PFSK-1 (cell line): ENCODE measurements at regions not wholly inside any gene's neighbourhood (a gene's known extent, or its start where the extent isn't known, plus 50 kb on each side); places are given as distances from the start of the nearest gene placed in this dataset.

Experiments used
- FOXP2 ChIP-seq: optimal IDR thresholded peaks from 2 replicates; pipeline ENCODE3; 2011; ENCODE audit warnings: borderline replicate concordance, control low read depth, inconsistent platforms; ENCODE audit not compliant: insufficient read depth; ENCODE audit errors: extremely low read length, extremely low read depth
- POLR2AphosphoS5 ChIP-seq: IDR thresholded peaks from 2 replicates; pipeline ENCODE4 v1.6.1; 2012; ENCODE audit warnings: low read depth, mild to moderate bottlenecking, control low read depth, low read length, moderate library complexity
- REST ChIP-seq, 2 experiments: IDR thresholded peaks; 2 replicates each; pipeline versions ENCODE4 v1.6.1 to v1.8.0; 2011 to 2012; ENCODE audit warnings: low read depth in 2 of 2, low read length in 2 of 2, control low read depth in 1 of 2, inconsistent platforms in 1 of 2, mild to moderate bottlenecking in 1 of 2, moderate library complexity in 1 of 2; ENCODE audit not compliant: insufficient read depth in 1 of 2
- SIN3A ChIP-seq: IDR thresholded peaks from 2 replicates; pipeline ENCODE4 v1.6.1; 2012; ENCODE audit warnings: mild to moderate bottlenecking, low read length, moderate library complexity, borderline replicate concordance; ENCODE audit not compliant: insufficient read depth
- TAF1 ChIP-seq: IDR thresholded peaks from 2 replicates; pipeline ENCODE4 v1.6.1; 2012; ENCODE audit warnings: low read length, control low read depth, borderline replicate concordance; ENCODE audit not compliant: insufficient read depth

GRCh38 chr10:9828110-9828509 is 1189.6 kb upstream of the CELF2 start:
- TF ChIP-seq SIN3A (no peak), FOXP2 (no peak), REST (IDR thresholded peaks at IDR 0.05; ENCODE audit: insufficient read depth in 1 of 2, low read depth in 2 of 2, low read length in 2 of 2) (no peak), TAF1 (no peak), POLR2AphosphoS5 (no peak)

- no peak for TF ChIP-seq POLR2AphosphoS5
- TF ChIP-seq SIN3A: no peak
- TF ChIP-seq TAF1: no peak
- TF ChIP-seq FOXP2: no peak
- TF ChIP-seq REST (IDR thresholded peaks at IDR 0.05; ENCODE audit: insufficient read depth in 1 of 2, low read depth in 2 of 2, low read length in 2 of 2): no peak
These were observed 1183.7 kb upstream of the CELF2 start for GRCh38 chr10:9833942-9834341.

- no peak for TF ChIP-seq SIN3A
- TF ChIP-seq REST (IDR thresholded peaks at IDR 0.05; ENCODE audit: insufficient read depth in 1 of 2, low read depth in 2 of 2, low read length in 2 of 2): no peak
- no peak for TF ChIP-seq TAF1
- no peak for TF ChIP-seq POLR2AphosphoS5
- TF ChIP-seq FOXP2: no peak
These were observed 1183.2 kb upstream of the CELF2 start for GRCh38 chr10:9834434-9834833.

- no peak for TF ChIP-seq POLR2AphosphoS5
- TF ChIP-seq TAF1: no peak
- TF ChIP-seq SIN3A: no peak
- no peak for TF ChIP-seq FOXP2
- TF ChIP-seq REST (IDR thresholded peaks at IDR 0.05; ENCODE audit: insufficient read depth in 1 of 2, low read depth in 2 of 2, low read length in 2 of 2): no peak
These were observed 1172.6 kb upstream of the CELF2 start for GRCh38 chr10:9845075-9845474.

- no peak for TF ChIP-seq TAF1
- TF ChIP-seq SIN3A: no peak
- TF ChIP-seq POLR2AphosphoS5: no peak
- no peak for TF ChIP-seq REST (IDR thresholded peaks at IDR 0.05; ENCODE audit: insufficient read depth in 1 of 2, low read depth in 2 of 2, low read length in 2 of 2)
- no peak for TF ChIP-seq FOXP2
These were observed 1169.4 kb upstream of the CELF2 start for GRCh38 chr10:9848278-9848677.
